GM19452 (cell line): ENCODE measurements at regions not wholly inside any gene's neighbourhood (a gene's known extent, or its start where the extent isn't known, plus 50 kb on each side); places are given as distances from the start of the nearest gene placed in this dataset.
"Not testable (repeated sequence)": the region's sequence is repeated elsewhere in the genome, so short reads cannot be mapped to it uniquely, and the experiment has no call there.

Experiments
- ATAC-seq: cut with Tn5 transposase; IDR thresholded peaks from one replicate; pipeline ENCODE4 v1.9.1; 2021; ENCODE audit not compliant: unreplicated experiment

DNA sequence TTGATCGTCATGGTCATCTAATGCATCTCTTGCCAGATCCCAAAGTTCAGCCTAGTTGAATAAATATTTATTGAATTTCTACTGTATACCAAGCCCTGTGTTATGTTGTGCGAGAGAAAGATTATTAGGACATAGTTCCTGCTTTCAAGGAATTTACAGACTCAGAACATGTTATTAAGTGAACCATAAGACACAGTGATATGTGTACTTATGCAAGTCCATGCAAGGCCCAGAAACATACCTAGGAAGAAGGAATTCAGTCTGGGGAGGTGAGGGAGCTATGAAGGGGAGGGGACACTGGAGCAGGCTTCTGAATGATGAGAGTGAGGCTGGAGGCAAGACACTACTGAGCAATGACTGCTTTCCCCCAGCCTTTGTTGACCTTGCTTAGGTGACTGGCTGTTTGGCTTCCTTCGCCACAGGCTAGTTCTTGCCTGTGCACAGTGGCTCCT lies 81.4 kb downstream of the ACAA2 start:
- no peak for ATAC-seq

DNA sequence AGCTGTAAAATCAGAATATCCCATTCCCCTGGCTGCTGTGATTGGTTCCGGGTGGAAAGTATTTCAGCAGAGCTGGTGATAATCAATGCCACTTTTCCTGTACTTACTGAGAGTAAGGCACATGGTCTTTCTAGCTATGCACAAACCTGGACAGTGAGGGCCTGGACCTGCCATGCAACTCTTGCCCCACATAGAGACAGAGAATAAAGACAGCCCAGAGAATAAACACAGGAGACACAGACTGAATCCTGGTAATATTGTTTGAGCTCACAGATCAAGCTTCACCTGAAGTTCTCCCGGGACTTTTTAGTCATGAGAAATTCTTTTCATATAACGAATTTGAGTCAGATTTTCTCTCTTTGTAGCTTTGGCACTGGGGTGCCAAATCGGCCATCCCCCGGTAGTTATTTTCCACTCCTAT lies 81.9 kb downstream of the ACAA2 start:
- no peak for ATAC-seq

GRCh38 chr18:49730951-49731391 lies 82.4 kb downstream of the ACAA2 start:
- ATAC-seq, result no peak

DNA sequence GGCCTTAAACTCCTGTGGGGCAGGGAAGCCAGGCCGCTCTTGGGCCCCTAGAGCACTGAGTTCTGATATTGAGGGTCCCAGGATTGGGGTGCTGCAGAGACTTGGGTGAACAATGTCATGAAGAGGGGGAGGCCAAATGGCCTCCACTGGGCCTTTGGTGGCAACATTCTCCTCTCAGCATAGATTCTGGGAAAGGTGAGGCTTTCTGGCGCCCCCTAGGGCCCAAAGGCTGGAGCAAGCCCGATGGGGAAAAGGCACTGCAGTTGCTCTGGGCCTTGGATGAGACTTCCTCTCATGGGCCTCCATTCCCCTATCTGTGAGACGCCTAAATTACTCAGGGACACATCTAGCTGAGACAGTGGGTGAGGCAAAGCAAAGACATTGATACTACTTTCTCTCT lies 84.8 kb downstream of the ACAA2 start:
- no peak for ATAC-seq

DNA sequence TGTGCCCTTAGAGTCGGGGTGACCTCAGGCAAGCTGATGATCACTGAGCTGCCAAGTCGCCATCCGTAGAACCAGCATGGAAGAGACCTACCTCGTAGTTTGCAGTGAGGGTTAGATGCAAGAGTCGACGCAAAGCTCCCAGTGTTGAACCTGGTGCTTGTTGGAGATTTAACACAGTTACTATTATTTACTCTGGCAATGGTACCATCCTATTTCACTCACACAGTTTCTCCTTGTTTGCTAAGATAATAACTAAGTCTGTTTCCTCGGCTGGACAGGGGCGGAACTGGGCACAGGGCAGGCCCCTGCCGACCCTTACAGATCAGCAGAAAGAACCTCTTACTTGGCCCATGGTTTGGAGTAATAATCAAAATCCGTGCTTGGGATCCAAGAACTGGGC lies 85.5 kb downstream of the ACAA2 start:
- no peak for ATAC-seq

DNA sequence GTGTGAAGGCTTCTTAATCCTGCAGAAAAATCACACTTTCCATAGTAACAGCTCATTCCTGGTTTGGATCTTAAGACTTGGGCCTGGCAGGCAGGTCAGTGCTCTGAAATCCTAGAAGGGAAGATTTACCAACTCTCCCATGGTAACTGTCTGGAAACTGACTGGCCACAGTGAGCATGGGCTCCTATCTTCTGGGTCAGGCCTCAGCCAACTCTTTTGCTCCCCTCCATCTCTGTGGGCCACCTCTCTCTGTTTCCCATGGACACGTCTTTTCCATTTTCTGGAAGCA lies 86.7 kb downstream of the ACAA2 start:
- ATAC-seq, result no peak

DNA sequence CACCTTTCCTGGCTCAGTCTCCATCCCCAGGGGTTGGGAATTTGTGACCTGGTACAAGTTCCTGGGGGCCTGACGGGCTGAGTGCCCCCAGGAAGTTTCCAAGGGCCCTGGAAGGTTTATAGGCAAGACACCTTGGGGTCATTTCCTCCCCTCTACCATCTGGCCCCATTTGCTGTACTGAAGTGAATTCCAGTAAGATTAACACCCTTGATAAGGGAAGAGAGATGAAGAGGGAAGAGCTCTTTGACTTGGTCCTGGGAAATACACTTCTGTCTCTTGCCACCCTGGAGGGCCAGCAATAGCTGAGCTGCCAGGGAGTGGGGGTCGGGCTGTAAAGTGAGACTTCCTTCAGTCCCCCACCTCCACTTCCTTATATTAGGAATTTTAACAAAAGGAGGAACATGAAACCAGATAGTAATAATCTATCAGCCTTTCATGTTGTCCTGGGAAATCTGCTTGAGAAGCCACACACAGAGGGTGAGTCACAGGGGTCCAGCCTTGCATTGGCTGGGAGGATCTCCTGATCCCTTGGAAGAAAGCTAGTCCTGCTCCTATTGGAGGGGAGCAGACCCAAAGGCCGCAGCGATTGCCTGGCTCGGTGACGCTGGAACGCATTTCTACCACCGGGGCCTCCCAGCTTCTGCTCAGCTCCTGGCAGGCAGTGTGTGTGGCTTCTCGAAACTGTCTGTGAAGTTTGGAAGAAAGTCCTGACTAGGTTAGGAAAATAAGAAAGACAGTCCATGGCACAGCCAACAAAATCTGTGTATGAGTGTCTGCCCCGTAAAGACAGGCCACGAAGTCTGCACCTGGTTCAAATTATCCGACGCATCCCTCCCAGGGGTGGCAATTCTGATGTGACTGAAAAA lies 87.3 kb downstream of the ACAA2 start:
- ATAC-seq, result no peak

GRCh38 chr18:49723648-49724180 lies 89.6 kb downstream of the ACAA2 start:
- no peak for ATAC-seq

GRCh38 chr18:49722477-49722876 lies 90.9 kb downstream of the ACAA2 start:
- no peak for ATAC-seq

- ATAC-seq, result no peak
Observed at GRCh38 chr18:49721981-49722380, 91.4 kb downstream of the ACAA2 start.

- ATAC-seq, result not testable (repeated sequence)
Observed at GRCh38 chr18:49720944-49721343, 92.4 kb downstream of the ACAA2 start.

DNA sequence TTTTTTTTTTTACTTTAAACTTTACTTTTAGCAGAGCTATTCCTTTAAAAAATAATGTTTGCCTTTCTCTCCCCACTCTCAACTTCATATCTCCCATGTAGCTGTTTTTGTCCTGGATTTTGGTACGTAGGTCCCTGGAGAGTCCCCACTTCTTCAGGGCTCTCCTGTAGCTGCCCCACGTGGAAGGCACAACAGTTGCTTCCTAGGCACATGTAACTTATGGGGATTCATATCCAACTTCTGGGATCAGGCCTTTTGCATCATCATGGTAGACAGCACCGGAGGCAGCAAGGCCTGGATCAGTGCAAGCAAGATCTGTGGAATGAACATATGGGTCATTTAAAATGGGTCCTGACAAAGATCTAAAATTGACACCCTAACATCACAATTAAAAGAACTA lies 95.7 kb downstream of the ACAA2 start:
- no peak for ATAC-seq

DNA sequence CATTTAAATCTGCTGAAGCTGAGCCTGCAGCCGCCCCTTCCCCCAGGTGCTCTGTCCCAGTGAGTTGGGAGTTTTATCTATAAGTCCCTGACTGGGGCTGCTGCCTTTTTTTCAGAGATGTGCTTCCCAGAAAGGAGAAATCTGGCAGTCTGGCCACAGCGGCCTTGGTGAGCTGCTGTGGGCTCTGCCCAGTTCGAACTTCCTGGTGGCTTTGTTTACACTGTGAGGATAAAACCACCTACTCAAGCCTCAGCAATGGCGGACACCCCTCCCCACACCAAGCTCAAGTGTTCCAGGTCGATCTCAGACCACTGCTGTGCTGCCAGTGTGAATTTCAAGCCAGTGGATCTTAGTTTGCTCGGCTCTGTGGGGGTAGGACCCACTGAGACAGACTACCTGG lies 97.3 kb downstream of the ACAA2 start:
- no peak for ATAC-seq

DNA sequence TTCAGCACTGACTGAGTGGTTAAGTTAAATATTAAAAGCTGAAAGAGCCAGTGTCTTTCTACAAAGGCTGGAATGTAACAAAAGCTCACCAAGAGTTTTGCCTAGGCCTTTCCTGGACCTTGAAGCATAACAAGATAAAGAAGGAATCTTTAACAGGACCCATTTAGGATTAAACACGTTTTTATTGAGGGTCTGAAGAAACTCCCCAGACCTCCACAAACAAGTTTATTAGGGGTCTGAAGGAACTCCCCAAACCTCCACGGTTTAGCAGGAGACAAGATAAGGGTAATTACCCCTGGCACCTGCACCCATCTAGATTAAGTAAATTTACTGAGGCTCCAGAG lies 104.0 kb downstream of the ACAA2 start:
- ATAC-seq, result no peak

GRCh38 chr18:49708662-49709346 lies 104.5 kb downstream of the ACAA2 start:
- ATAC-seq, result no peak

DNA sequence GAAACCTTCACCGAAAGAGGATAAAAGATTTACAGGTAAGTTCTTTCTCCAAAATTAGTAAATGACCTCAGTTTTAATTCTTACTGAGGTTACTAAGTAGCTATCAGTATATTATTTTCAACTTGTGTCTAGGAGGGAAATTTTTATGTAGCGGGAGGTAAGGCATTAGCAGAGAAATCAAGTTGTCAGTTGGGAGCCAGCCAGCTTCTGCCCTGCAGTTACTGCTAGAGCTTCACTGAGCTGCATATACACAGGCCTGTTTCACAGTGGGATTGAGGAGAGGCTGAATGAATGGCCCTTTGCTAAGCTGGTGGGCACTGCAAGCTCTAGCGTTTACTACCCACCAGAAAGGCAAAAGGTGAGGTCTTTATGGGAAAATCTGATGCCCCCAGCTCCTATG lies 105.7 kb downstream of the ACAA2 start:
- ATAC-seq, result no peak

DNA sequence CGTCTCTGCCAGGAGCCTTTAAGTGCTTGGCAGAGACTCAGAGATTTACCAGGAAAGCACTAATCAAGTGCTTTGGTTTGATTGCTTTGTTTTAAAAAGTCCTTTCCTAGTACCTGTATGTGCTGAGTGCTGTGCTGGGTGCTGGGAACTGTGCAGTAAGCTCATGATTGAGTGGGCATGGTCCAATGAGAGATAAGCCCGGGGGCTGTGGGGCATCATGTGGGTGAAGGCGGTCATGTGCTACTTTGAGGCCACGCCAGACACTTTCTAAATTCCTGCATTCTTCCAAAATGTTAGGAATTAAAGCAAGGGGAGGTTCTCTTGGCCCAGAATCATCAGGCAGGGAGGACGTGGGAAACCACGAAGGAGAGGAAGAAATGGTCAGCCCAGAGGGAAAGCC lies 109.0 kb downstream of the ACAA2 start:
- ATAC-seq, result no peak

DNA sequence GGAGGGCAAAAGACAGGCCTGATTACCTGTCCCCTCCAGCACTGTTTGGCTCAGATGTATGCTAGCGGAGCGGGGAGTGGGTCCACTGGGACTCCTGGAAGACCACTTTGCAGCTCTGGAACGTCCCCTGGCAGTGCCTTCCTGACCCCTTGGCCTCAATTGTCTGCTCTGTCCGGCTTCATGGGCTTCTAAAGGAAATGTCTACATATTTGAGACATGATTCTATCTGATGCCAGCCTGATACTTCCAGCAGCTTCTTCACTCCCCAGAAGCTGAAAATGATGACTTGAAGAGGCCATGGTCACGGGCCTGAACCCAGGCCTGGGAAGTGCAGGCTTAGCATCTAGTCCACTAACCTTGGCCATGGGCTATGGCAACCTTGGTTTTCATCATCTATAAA lies 112.1 kb downstream of the ACAA2 start:
- ATAC-seq, result no peak

DNA sequence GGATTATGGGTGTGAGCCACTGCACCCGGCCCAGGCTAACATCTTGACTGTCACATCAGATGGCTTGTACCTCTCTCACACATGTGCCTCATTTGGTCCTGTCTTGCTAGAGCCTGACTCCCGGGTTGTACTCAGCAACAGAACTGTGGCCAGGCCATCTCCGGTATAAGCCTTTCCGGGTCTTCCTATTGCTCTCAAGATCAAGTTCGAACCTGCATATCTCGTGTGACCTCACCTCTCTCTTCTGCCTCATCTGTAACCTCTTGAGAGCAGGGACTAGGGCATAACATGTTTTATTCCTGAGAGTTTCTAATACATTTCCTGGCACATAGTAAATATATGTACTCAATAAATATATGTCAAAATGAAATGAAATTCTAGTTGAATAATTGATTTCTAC lies 114.0 kb downstream of the ACAA2 start:
- no peak for ATAC-seq

DNA sequence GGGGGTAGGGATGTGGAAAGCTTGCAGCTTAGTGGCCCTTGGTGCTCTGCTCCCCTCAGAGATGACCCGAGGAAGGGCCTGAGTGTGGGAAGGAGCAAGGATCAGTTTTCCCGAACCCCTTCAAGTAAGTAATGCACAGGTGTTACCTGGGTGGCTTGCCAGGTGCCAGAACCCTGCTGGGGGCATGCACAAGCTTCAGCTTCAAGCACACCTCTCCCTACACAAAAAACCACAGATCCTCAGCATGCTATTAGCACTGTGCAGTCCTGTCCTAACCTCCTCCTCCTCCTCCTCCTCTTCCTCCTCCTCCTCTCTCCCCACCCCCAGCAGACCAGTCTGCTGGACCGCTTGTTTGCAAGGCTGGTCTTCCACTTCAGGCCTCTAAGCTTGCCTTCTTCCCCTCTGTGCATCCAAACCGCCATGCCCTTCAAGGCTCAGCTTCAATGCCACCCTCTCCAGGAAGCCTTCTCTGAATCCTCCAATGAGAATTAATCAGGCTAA lies 114.8 kb downstream of the ACAA2 start:
- ATAC-seq, result no peak

- ATAC-seq, result no peak
Observed at GRCh38 chr18:49697757-49698524, 115.4 kb downstream of the ACAA2 start.
